AG09309 (cell line): ENCODE measurements at regions not wholly inside any gene's neighbourhood (a gene's known extent, or its start where the extent isn't known, plus 50 kb on each side); places are given as distances from the start of the nearest gene placed in this dataset.
"Not testable (repeated sequence)": the region's sequence is repeated elsewhere in the genome, so short reads cannot be mapped to it uniquely, and the experiment has no call there.

Source experiments
- DNase-seq: peaks from one replicate; pipeline ENCODE4 v3.0.0-alpha.2; 2010; ENCODE audit warnings: low read depth
- H3K4me3 ChIP-seq: 2 replicates; pipeline ENCODE4 v1.5.1; 2011; ENCODE audit warnings: mild to moderate bottlenecking, low read depth, low read length, moderate library complexity; ENCODE audit not compliant: control insufficient read depth
- TF ChIP-seq, protein P1 (sequence below): IDR thresholded peaks from 2 replicates; pipeline ENCODE4 v1.5.1; 2011; ENCODE audit warnings: mild to moderate bottlenecking, low read depth, low read length, inconsistent platforms; ENCODE audit not compliant: insufficient read depth, control insufficient read depth; ENCODE audit errors: missing control alignments

DNA sequence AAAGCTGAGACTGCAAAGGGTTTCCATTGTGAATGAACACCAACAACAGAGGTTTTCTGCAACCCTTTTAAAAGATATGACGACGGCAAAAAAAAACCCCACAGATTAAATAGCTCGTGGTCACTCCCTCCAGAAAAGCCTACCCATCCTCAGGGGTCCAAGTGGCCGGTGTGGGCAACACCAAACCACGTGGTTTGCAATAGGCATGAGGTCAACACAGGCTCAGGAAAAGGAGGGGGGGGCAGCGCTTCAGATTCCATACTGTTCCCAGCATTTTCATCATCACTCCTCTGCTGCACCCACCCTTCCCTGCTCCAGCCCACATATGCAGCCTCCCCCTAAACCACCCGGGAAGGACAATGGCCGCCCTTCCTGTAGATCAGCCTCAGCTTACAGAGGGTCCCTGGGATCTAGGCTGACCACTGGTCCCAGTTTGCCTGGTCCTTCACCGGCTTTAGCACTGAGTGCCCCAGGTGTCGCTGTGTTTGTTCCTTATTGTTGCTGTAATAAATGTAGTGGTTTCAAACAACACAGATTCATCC lies 122.8 kb upstream of the PHACTR3 start:
- no peak for DNase-seq
- TF ChIP-seq, protein P1, sequence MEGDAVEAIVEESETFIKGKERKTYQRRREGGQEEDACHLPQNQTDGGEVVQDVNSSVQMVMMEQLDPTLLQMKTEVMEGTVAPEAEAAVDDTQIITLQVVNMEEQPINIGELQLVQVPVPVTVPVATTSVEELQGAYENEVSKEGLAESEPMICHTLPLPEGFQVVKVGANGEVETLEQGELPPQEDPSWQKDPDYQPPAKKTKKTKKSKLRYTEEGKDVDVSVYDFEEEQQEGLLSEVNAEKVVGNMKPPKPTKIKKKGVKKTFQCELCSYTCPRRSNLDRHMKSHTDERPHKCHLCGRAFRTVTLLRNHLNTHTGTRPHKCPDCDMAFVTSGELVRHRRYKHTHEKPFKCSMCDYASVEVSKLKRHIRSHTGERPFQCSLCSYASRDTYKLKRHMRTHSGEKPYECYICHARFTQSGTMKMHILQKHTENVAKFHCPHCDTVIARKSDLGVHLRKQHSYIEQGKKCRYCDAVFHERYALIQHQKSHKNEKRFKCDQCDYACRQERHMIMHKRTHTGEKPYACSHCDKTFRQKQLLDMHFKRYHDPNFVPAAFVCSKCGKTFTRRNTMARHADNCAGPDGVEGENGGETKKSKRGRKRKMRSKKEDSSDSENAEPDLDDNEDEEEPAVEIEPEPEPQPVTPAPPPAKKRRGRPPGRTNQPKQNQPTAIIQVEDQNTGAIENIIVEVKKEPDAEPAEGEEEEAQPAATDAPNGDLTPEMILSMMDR: no peak
- H3K4me3 ChIP-seq: no peak overlapping the region

DNA sequence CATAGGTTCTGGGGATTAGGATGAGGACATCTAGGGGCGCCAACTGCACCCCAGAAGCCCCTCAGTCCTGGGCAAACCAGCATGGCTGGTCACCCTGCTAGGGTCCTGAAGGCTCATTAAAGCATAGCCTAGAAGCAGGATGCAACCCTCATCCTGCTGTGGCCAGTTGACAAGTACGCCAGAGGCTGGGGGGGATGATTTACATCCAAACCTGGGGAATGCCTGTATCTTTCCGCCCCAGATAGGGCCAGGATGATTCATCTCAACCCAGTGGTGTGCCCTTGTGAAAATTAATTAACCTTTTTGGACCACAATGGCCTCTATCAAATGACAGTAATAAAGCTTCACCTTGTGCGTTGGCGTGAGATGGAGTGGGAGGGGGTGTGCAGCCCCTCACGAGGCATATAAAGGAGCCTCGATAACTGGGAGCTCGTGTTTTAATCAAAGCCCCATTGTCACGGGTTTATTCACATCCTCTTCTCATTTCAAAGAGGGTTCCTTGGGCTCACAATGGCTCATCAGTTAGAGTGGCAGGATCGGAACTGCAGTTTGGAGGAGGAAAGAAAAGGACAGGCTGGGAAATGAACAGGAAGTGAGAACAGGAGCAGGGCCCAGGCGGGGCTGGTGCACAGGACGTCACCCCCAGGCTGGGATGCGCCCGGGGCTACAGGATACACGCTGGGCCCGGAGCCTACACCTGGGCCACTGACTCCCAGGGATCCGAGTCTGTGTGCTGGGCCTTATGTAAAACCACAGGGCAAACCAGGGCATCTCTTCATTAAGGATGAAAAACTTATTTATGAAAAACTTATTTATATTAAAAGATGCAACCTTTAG lies 121.8 kb upstream of the PHACTR3 start:
- no peak overlapping the region for H3K4me3 ChIP-seq
- DNase-seq: no peak
- TF ChIP-seq, protein P1: no peak

DNA sequence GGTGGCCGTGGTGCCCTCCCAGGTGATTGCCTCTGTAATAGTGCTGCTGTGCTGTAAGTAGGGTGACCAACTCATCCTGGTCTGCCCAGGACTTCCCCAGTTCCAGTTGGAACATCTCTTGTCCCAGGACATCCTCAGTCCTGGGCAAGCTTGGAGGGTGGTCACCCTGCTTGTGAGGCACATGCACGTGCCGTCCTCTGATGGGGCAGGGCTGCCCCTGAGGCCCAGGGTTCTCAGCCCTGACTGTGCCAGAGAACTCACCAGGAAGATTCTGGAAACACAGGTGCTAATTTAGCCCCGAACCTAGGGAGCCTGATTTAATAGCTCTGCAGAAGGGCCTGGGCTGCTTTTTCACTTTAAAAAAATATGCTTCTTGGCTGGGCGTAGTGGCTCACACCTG lies 120.9 kb upstream of the PHACTR3 start:
- TF ChIP-seq, protein P1: no peak
- no peak for DNase-seq

DNA sequence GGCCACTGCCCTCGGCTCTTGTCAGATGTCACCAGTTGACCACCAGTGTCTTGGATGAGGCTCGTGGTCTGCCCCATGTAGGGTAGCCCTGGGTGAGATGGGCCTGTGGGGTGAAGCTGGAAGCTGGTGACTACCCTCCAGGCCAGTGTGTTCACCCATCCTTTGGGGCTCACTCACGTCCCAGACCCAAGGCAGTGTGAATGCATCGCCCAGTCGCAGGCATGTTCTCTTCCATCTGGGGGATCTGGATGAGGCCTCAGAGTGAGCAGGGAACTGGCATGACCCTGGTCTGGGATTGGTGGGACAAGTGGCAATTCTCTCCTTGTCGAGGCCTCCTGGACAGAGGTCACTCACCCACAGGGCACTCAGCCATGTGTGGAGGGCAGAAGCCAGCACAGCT lies 120.1 kb upstream of the PHACTR3 start:
- TF ChIP-seq, protein P1: no peak
- H3K4me3 ChIP-seq: no peak overlapping the region
- no peak for DNase-seq

More for the DNA sequence above, 120.9 kb upstream of the PHACTR3 start:
- no peak overlapping the region for H3K4me3 ChIP-seq

DNA sequence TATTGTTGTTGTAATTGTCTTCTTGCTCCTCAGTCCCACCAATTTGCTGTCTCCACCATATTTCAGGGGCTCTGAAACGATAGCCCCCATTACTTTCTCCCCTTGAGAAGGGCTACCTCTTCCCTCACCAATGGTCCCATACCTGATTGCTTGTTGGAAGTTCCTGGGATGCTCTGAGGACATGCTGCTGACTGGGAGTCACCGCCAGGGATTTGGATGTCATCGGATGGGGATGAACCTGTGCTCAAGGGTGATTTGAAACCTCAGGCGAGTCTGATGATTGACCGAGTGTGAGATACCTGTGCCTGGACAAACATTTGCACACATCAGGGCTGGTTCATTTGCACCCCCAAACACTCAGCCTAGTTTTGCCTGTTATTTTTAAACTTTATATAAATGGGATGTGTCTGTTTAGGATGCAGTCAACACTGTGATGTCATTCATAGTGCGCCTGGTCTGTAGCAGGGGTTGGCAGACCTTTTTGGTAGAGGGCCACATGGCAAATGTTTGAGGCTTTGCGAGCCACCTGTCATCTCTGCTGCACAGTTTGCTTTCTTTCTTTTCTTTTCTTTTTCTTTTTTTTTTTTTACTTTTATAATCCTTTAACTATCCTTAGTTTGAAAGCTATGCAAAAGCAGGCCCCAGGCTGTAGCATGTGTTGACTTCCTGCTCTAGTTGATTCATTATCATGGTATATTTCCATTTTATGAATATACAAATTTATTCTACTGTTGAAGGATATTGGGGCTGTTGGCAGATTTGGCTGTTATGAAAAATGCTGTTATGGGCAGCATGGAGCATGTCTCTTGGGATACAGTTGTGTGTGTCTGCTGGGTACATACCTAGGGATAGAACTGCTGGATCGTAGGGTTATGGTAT lies 118.5 kb upstream of the PHACTR3 start:
- TF ChIP-seq, protein P1: no peak
- no peak for DNase-seq
- no peak overlapping the region for H3K4me3 ChIP-seq

DNA sequence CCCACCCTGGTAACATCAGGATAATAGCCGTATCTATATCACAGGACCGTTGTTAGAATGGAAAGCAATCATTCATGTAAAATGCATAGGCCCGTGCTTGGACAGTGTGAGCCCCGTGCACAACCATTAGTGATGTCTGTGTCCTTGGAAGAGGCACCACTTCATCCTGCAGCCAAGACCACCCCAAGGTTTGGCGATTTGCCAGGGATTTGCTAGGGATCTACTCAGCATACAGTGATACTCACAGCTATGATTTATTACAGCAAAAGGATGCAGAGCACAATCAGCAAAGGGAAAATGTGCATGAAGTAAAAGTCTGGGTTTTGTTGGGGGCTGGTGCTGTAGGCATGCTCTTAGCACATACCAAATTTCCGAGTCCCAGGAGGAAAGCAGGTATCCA lies 115.9 kb upstream of the PHACTR3 start:
- not testable (repeated sequence) for H3K4me3 ChIP-seq, DNase-seq

DNA sequence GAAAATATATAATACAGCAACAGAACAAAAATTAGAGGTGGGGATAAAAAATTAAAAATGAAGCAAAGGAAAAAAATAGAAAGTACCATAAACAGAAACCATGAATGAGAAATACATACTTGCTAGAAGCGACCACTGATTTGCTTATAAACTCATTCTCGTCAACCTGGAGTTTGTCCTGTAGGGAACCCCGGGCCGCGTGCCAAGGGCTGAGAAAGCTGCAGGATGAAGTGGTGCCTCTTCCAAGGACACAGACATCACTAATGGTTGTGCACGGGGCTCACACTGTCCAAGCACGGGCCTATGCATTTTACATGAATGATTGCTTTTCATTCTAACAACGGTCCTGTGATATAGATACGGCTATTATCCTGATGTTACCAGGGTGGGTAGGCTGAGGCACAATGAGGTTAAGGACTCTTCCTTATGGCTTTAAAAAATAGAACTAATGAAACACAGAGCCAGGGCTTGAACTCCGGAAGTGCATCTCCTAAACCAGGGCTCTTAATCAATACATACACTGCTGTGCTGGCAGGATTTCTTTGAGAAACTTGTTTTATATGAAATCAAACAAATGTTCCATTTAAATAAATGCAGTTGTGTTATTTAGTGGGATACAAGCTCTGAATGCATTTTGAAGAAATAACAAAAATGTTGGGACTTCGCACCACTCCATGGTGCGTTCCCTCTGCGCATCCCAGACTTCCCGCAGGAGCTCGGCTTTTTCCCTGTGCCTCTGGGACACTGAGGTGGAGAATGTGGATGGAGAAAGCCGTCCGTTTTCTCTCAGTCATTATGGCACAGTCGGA lies 113.9 kb upstream of the PHACTR3 start:
- not testable (repeated sequence) for DNase-seq

More for the DNA sequence above, 113.9 kb upstream of the PHACTR3 start:
- not testable (repeated sequence) for H3K4me3 ChIP-seq
